OCI-M2 (cell line): ENCODE measurements at regions not wholly inside any gene's neighbourhood (a gene's known extent, or its start where the extent isn't known, plus 50 kb on each side); places are given as distances from the start of the nearest gene placed in this dataset.

ENCODE experiments used
- DNase-seq: peaks from one replicate; lab custom pipeline; 2025; ENCODE audit not compliant: unreplicated experiment; lab: John Stamatoyannopoulos, UW

- DNase-seq, result no peak
Observed at GRCh38 chr18:2002151-2002550, 569.2 kb downstream of the METTL4 start.

- no peak for DNase-seq
Observed at GRCh38 chr18:2002604-2003003, 568.7 kb downstream of the METTL4 start.

GRCh38 chr18:2009942-2010697 lies 561.2 kb downstream of the METTL4 start:
- DNase-seq, result no peak

- DNase-seq, result no peak
Observed at GRCh38 chr18:2027016-2027415, 544.3 kb downstream of the METTL4 start.

- no peak for DNase-seq
Observed at GRCh38 chr18:2027756-2028155, 543.5 kb downstream of the METTL4 start.

GRCh38 chr18:2028986-2029385 lies 542.3 kb downstream of the METTL4 start:
- no peak for DNase-seq

GRCh38 chr18:2030647-2031046 lies 540.7 kb downstream of the METTL4 start:
- DNase-seq, result no peak

- DNase-seq, result no peak
Observed at GRCh38 chr18:2032036-2032435, 539.3 kb downstream of the METTL4 start.

- DNase-seq, result no peak
Observed at GRCh38 chr18:2035056-2035455, 536.2 kb downstream of the METTL4 start.

GRCh38 chr18:2036086-2036485 lies 535.2 kb downstream of the METTL4 start:
- no peak for DNase-seq

GRCh38 chr18:2040279-2040678 lies 531.0 kb downstream of the METTL4 start:
- no peak for DNase-seq

- no peak for DNase-seq
Observed at GRCh38 chr18:2049986-2050385, 521.3 kb downstream of the METTL4 start.

GRCh38 chr18:2050702-2051201 lies 520.6 kb downstream of the METTL4 start:
- DNase-seq, result no peak

GRCh38 chr18:2053490-2054089 lies 517.7 kb downstream of the METTL4 start:
- no peak for DNase-seq

- no peak for DNase-seq
Observed at GRCh38 chr18:2059336-2059735, 512.0 kb downstream of the METTL4 start.

- no peak for DNase-seq
Observed at GRCh38 chr18:2060086-2060485, 511.2 kb downstream of the METTL4 start.

- no peak for DNase-seq
Observed at GRCh38 chr18:2070631-2071030, 500.7 kb downstream of the METTL4 start.

GRCh38 chr18:2075499-2075898 lies 495.8 kb downstream of the METTL4 start:
- no peak for DNase-seq

- DNase-seq, result no peak
Observed at GRCh38 chr18:2082676-2083075, 488.6 kb downstream of the METTL4 start.

GRCh38 chr18:2083691-2084090 lies 487.6 kb downstream of the METTL4 start:
- no peak for DNase-seq

GRCh38 chr18:2086439-2086838 lies 484.9 kb downstream of the METTL4 start:
- DNase-seq, result no peak

- DNase-seq, result no peak
Observed at GRCh38 chr18:2087877-2088673, 483.2 kb downstream of the METTL4 start.
